ENCODE measurements at regions not wholly inside any gene's neighbourhood (a gene's known extent, or its start where the extent isn't known, plus 50 kb on each side); places are given as distances from the start of the nearest gene placed in this dataset.

DNA sequence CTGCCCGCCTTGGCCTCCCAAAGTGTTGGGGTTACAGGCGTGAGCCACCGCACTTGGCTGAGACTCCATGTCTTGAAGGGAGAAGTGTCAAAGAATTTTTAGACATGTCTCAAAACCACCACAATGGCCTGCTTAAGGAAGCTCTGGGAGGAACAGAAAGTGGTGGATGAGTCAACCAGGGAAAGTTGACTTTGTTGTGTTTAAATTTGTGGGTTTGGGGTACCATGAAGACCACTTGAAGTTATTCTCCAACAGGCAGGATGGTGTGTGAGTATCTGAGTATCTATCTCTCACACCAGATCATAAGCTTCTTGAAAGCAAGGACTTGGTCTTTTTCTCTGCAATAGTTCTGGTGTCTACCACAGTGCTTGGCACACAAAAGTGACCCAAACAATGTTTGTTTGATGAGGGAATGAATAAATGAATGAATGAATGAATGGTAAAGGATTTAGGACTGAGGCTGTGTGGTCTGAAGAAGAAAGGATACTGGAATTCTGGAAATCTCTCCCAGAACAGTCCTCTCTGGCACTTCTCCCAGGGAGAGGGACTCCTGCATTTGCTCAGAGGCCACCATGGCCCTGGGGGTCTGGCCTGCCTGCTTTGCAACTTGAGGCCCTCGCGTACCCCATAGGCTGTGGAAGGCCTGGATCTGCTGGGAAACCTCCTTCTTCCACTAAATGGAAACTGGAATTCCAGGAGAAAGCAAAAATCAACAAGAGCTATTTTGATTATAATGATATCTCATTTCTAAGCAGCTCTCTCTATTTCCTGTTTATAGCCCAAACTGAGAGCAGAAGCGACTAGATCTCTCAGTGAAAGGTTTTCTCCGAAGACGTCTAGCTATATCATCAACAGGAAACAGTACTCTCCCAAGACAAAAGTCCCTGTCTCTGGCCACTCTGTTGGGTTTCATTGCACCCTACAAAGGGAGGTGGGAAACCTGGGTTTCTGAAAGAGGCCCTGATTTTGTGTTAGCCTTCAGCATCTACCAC, 187.9 kb downstream of the PALM2AKAP2 start:
- ATAC-seq: peak; percentile 72
- H3K27ac Mint-ChIP-seq: peak overlapping the region; percentile 79 to 99 (median 95)
- H3K4me3 Mint-ChIP-seq: peak overlapping the region; percentile 17 to 81 (median 60)
- H3K36me3 ChIP-seq (ENCODE audit: control insufficient read depth in 2 of 3, insufficient read depth in 3 of 3, low read length in 3 of 3): no peaks in the 10 kb centered on the region
- peak overlapping the region; percentile 35 for H3K4me3 ChIP-seq (ENCODE audit: low read length)
- peaks cover 13 to 54% of the 10 kb centered on the region in 2 donors for H3K4me1 ChIP-seq (ENCODE audit: control insufficient read depth in 2 of 2, insufficient read depth in 2 of 2, low read length in 2 of 2)
- H3K36me3 Mint-ChIP-seq: peaks cover 0 to 19% (median 0%) of the 10 kb centered on the region in 5 donors
- intact Hi-C loops (cut with micrococcal nuclease): loop anchor here (1.0 to 5.0 kb wide), 8 partner anchors 17 to 284 kb away; no protein-coding TSS in a partner anchor
- DNase-seq: peak in 8 of 9 donors; percentile 24 to 56 (median 42)
- H3K4me1 Mint-ChIP-seq: peaks cover 40 to 82% (median 73%) of the 10 kb centered on the region in 7 donors
- H3K27me3 Mint-ChIP-seq: peaks cover 0 to 5% (median 0%) of the 10 kb centered on the region in 5 donors
- peak overlapping the region; percentile 52 for H3K27ac ChIP-seq (ENCODE audit: low read depth, low read length)
- ChIA-PET CTCF (interaction anchor here (0.7 to 1.6 kb wide), 6 partner anchors 11 to 91 kb away, joined by 3 to 6 read pairs (median 5); no protein-coding TSS in a partner anchor), POLR2A (interaction anchor here (0.8 to 3.6 kb wide), 13 partner anchors 15 to 89 kb away, joined by 3 to 11 read pairs (median 4); no protein-coding TSS in a partner anchor)
- H3K9me3 ChIP-seq (ENCODE audit: control insufficient read depth in 2 of 3, low read length in 3 of 3): no peaks in the 10 kb centered on the region
- peaks cover 0 to 3% (median 0%) of the 10 kb centered on the region in 11 donors for H3K9me3 Mint-ChIP-seq
- no peaks in the 10 kb centered on the region for H3K27me3 ChIP-seq (ENCODE audit: control insufficient read depth in 2 of 2, insufficient read depth in 2 of 2, low read length in 2 of 2)

DNA sequence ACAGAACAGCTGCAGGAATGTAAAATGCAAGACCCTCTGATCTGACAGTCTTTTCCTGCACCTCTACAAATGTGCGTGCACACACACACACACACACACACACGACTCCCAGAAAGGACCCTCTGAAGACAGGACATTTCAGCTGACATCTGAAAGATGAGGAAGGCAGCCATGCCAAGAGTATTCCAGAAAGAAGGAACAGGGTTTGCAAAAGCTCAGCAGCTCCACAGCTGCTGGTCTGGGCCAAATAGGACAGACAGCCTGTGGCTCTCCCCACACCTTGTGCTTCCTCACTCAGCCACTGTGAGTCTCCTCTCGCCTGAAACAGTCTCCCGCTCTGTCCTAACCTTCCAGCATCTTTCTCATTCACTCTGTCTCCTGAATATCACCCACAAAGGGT, 189.0 kb downstream of the PALM2AKAP2 start:
- Histone ChIP-seq H3K36me3 (ENCODE audit: control insufficient read depth in 2 of 3, insufficient read depth in 3 of 3, low read length in 3 of 3) (no peaks in the 10 kb centered on the region), H3K27me3 (ENCODE audit: control insufficient read depth in 2 of 2, insufficient read depth in 2 of 2, low read length in 2 of 2) (no peaks in the 10 kb centered on the region), H3K4me1 (ENCODE audit: control insufficient read depth in 2 of 2, insufficient read depth in 2 of 2, low read length in 2 of 2) (peaks cover 13 to 50% of the 10 kb centered on the region in 2 donors), H3K27ac (ENCODE audit: low read depth, low read length) (peak overlapping the region; percentile 52), H3K9me3 (ENCODE audit: control insufficient read depth in 2 of 3, low read length in 3 of 3) (no peaks in the 10 kb centered on the region), H3K4me3 (ENCODE audit: low read length) (peak overlapping the region; percentile 35)
- peak overlapping the region; percentile 17 to 81 (median 66) for H3K4me3 Mint-ChIP-seq
- H3K36me3 Mint-ChIP-seq: peaks cover 0 to 19% (median 3%) of the 10 kb centered on the region in 5 donors
- POLR2A ChIA-PET: interaction anchor here (0.6 to 3.6 kb wide), 11 partner anchors 11 to 88 kb away, joined by 3 to 11 read pairs (median 4); no protein-coding TSS in a partner anchor
- no peak for ATAC-seq
- H3K27ac Mint-ChIP-seq: peak overlapping the region; percentile 79 to 99 (median 95)
- peaks cover 0 to 5% (median 0%) of the 10 kb centered on the region in 5 donors for H3K27me3 Mint-ChIP-seq
- peaks cover 0 to 3% (median 0%) of the 10 kb centered on the region in 11 donors for H3K9me3 Mint-ChIP-seq
- no peak for DNase-seq
- H3K4me1 Mint-ChIP-seq: peaks cover 39 to 79% (median 76%) of the 10 kb centered on the region in 7 donors
- CTCF ChIA-PET: interaction anchor here (0.7 to 1.5 kb wide), 3 partner anchors 12 to 62 kb away, joined by 3 to 6 read pairs (median 4); no protein-coding TSS in a partner anchor
- intact Hi-C loops (cut with micrococcal nuclease): loop anchor here in 1 of 2 donors (2.0 to 5.0 kb wide), 5 partner anchors 18 to 283 kb away; no protein-coding TSS in a partner anchor

DNA sequence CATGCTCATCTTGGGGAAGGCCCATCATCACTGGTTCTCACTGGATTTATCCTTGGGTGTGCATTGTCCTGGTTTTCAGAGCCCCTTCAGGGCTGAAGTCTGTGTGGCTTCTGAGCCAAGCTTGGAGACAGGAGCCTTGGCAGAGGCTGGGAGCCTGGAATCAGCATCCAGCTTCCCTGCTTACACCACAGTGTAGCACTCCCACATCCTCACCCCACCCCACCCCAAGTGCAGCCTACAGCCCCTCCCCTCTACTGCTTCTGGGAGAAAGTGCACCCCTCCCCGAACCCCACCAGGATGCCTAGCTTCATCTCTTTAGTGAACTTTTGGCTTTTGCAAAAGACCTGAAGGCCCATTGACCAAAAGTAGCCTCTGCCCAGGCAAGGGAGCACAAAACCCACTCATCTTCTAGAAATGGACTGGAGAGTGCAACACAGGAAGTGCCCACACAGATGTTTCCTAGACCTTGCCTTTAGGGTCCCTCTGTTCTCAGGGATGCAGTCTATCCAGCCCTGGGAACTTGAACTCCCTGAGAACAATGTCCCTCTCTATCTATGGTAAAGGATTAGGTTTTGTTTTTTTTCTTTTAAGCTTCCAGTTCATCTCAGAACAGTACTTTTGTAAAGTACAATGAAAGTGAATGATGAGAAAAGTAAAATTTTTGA, 189.7 kb downstream of the PALM2AKAP2 start:
- DNase-seq: no peak
- intact Hi-C loops (cut with micrococcal nuclease): loop anchor here (2.0 to 5.0 kb wide), 8 partner anchors 19 to 283 kb away; no protein-coding TSS in a partner anchor
- Histone ChIP-seq H3K4me1 (ENCODE audit: control insufficient read depth in 2 of 2, insufficient read depth in 2 of 2, low read length in 2 of 2) (peaks cover 13 to 57% of the 10 kb centered on the region in 2 donors), H3K9me3 (ENCODE audit: control insufficient read depth in 2 of 3, low read length in 3 of 3) (no peaks in the 10 kb centered on the region), H3K27me3 (ENCODE audit: control insufficient read depth in 2 of 2, insufficient read depth in 2 of 2, low read length in 2 of 2) (no peaks in the 10 kb centered on the region), H3K27ac (ENCODE audit: low read depth, low read length) (peak overlapping the region; percentile 52), H3K36me3 (ENCODE audit: control insufficient read depth in 2 of 3, insufficient read depth in 3 of 3, low read length in 3 of 3) (no peaks in the 10 kb centered on the region), H3K4me3 (ENCODE audit: low read length) (no peak overlapping the region)
- Mint-ChIP-seq H3K27ac (peak overlapping the region; percentile 79 to 99 (median 95)), H3K36me3 (peaks cover 0 to 22% (median 3%) of the 10 kb centered on the region in 5 donors), H3K4me1 (peaks cover 40 to 86% (median 79%) of the 10 kb centered on the region in 7 donors), H3K9me3 (peaks cover 0 to 4% (median 0%) of the 10 kb centered on the region in 11 donors), H3K27me3 (peaks cover 0 to 5% (median 0%) of the 10 kb centered on the region in 5 donors), H3K4me3 (peak overlapping the region in 7 of 10 donors; percentile 17 to 81 (median 62))
- no peak for ATAC-seq
- POLR2A ChIA-PET: interaction anchor here (0.6 to 3.6 kb wide), 6 partner anchors 10 to 81 kb away, joined by 3 to 11 read pairs (median 6); no protein-coding TSS in a partner anchor
- CTCF ChIA-PET: interaction anchor here (1.5 kb wide), 2 partner anchors 13 to 63 kb away, joined by 4 to 6 read pairs; no protein-coding TSS in a partner anchor

GRCh38 chr9:109971226-109971625, 191.2 kb downstream of the PALM2AKAP2 start:
- POLR2A ChIA-PET: interaction anchor here (0.9 kb wide), 1 partner anchor 8 kb away, joined by 5 read pairs; no protein-coding TSS in a partner anchor

GRCh38 chr9:109972026-109972882, 192.3 kb downstream of the PALM2AKAP2 start:
- CTCF ChIA-PET: no interaction called here
- peaks cover 37 to 89% (median 58%) of the 10 kb centered on the region in 7 donors for H3K4me1 Mint-ChIP-seq
- no peaks in the 10 kb centered on the region for H3K9me3 ChIP-seq (ENCODE audit: control insufficient read depth in 2 of 3, low read length in 3 of 3)
- H3K4me3 ChIP-seq (ENCODE audit: low read length): no peak overlapping the region
- ATAC-seq (peak; percentile 53), DNase-seq (no peak)
- POLR2A ChIA-PET: no interaction called here
- H3K36me3 Mint-ChIP-seq: peaks cover 0 to 24% (median 0%) of the 10 kb centered on the region in 5 donors
- peak overlapping the region in 7 of 9 donors; percentile 16 to 95 (median 69) for H3K27ac Mint-ChIP-seq
- peaks cover 0 to 8% (median 0%) of the 10 kb centered on the region in 11 donors for H3K9me3 Mint-ChIP-seq
- no peak overlapping the region for H3K27ac ChIP-seq (ENCODE audit: low read depth, low read length)
- H3K4me1 ChIP-seq (ENCODE audit: control insufficient read depth in 2 of 2, insufficient read depth in 2 of 2, low read length in 2 of 2): peaks cover 13 to 51% of the 10 kb centered on the region in 2 donors
- H3K27me3 ChIP-seq (ENCODE audit: control insufficient read depth in 2 of 2, insufficient read depth in 2 of 2, low read length in 2 of 2): no peaks in the 10 kb centered on the region
- intact Hi-C loops (cut with micrococcal nuclease): loop anchor here (1.0 to 5.0 kb wide), 4 partner anchors 35 to 76 kb away; no protein-coding TSS in a partner anchor
- no peaks in the 10 kb centered on the region for H3K27me3 Mint-ChIP-seq
- no peaks in the 10 kb centered on the region for H3K36me3 ChIP-seq (ENCODE audit: control insufficient read depth in 2 of 3, insufficient read depth in 3 of 3, low read length in 3 of 3)
- peak overlapping the region in 2 of 10 donors; percentile 13 to 29 for H3K4me3 Mint-ChIP-seq

More at GRCh38 chr9:109971226-109971625, 191.2 kb downstream of the PALM2AKAP2 start:
- Mint-ChIP-seq H3K9me3 (peaks cover 0 to 8% (median 0%) of the 10 kb centered on the region in 11 donors), H3K4me3 (no peak overlapping the region), H3K4me1 (peaks cover 36 to 90% (median 67%) of the 10 kb centered on the region in 7 donors), H3K27ac (peak overlapping the region in 1 of 9 donors; percentile 95), H3K36me3 (peaks cover 0 to 26% (median 0%) of the 10 kb centered on the region in 5 donors), H3K27me3 (no peaks in the 10 kb centered on the region)
- peaks cover 13 to 57% of the 10 kb centered on the region in 2 donors for H3K4me1 ChIP-seq (ENCODE audit: control insufficient read depth in 2 of 2, insufficient read depth in 2 of 2, low read length in 2 of 2)
- intact Hi-C loops (cut with micrococcal nuclease): loop anchor here in 1 of 2 donors (5.0 kb wide), 3 partner anchors 34 to 69 kb away; no protein-coding TSS in a partner anchor
- no peaks in the 10 kb centered on the region for H3K27me3 ChIP-seq (ENCODE audit: control insufficient read depth in 2 of 2, insufficient read depth in 2 of 2, low read length in 2 of 2)
- ATAC-seq: no peak
- CTCF ChIA-PET: interaction anchor here (0.6 kb wide), 1 partner anchor 7 kb away, joined by 3 read pairs; no protein-coding TSS in a partner anchor
- DNase-seq: no peak
- H3K27ac ChIP-seq (ENCODE audit: low read depth, low read length): no peak overlapping the region
- no peaks in the 10 kb centered on the region for H3K9me3 ChIP-seq (ENCODE audit: control insufficient read depth in 2 of 3, low read length in 3 of 3)
- H3K36me3 ChIP-seq (ENCODE audit: control insufficient read depth in 2 of 3, insufficient read depth in 3 of 3, low read length in 3 of 3): no peaks in the 10 kb centered on the region
- no peak overlapping the region for H3K4me3 ChIP-seq (ENCODE audit: low read length)

All from naive thymus-derived CD4-positive, alpha-beta T cell (primary cell).